Osteoblast (primary cell): ENCODE measurements at regions not wholly inside any gene's neighbourhood (a gene's known extent, or its start where the extent isn't known, plus 50 kb on each side); places are given as distances from the start of the nearest gene placed in this dataset.

Experiments
- DNase-seq: peaks from one replicate; pipeline ENCODE4 v3.0.0; 2011; ENCODE audit warnings: low spot score, mixed read lengths; ENCODE audit not compliant: insufficient read length; ENCODE audit errors: missing footprints
- H2AFZ ChIP-seq: 2 replicates; pipeline ENCODE4 v1.6.0; 2011; ENCODE audit warnings: mild to moderate bottlenecking, low read length
- H3K27ac ChIP-seq: 2 replicates; pipeline ENCODE4 v1.5.1; 2011; ENCODE audit warnings: mild to moderate bottlenecking, low read depth, low read length, moderate library complexity
- H3K27me3 ChIP-seq: 2 replicates; pipeline ENCODE4 v1.6.0; 2012; ENCODE audit warnings: mild to moderate bottlenecking, control low read depth, inconsistent platforms, low read length, moderate library complexity; ENCODE audit not compliant: insufficient read depth
- H3K36me3 ChIP-seq: 2 replicates; pipeline ENCODE4 v1.5.1; 2011; ENCODE audit warnings: mild to moderate bottlenecking, low read length, control low read depth, moderate library complexity; ENCODE audit not compliant: insufficient read depth
- H3K4me1 ChIP-seq: 2 replicates; pipeline ENCODE4 v1.5.1; 2011; ENCODE audit warnings: mild to moderate bottlenecking, low read length, control low read depth, moderate library complexity; ENCODE audit not compliant: insufficient read depth
- H3K4me2 ChIP-seq: 2 replicates; pipeline ENCODE4 v1.6.0; 2011; ENCODE audit warnings: mild to moderate bottlenecking, low read length; ENCODE audit not compliant: insufficient read depth
- H3K4me3 ChIP-seq: fragments of 200-600 bp; sonication (generic); 3 replicates; pipeline ENCODE4 v1.5.1; 2012; ENCODE audit warnings: mild to moderate bottlenecking, low read length, inconsistent platforms; ENCODE audit not compliant: insufficient read depth
- H3K79me2 ChIP-seq: 2 replicates; pipeline ENCODE4 v1.6.0; 2012; ENCODE audit warnings: mild to moderate bottlenecking, low read length, control low read depth, inconsistent platforms; ENCODE audit not compliant: insufficient read depth
- H3K9me3 ChIP-seq: 2 replicates; pipeline ENCODE4 v1.5.1; 2011; ENCODE audit warnings: low read depth, low read length, control low read depth
- H4K20me1 ChIP-seq: 2 replicates; pipeline ENCODE4 v1.6.0; 2012; ENCODE audit warnings: mild to moderate bottlenecking, low read length, control low read depth; ENCODE audit not compliant: insufficient read depth
- TF ChIP-seq, protein P1 (sequence below): IDR thresholded peaks from 2 replicates; pipeline ENCODE4 v1.5.1; 2011; ENCODE audit warnings: mild to moderate bottlenecking, low read depth, low read length, moderate library complexity; ENCODE audit errors: extremely low read depth

DNA sequence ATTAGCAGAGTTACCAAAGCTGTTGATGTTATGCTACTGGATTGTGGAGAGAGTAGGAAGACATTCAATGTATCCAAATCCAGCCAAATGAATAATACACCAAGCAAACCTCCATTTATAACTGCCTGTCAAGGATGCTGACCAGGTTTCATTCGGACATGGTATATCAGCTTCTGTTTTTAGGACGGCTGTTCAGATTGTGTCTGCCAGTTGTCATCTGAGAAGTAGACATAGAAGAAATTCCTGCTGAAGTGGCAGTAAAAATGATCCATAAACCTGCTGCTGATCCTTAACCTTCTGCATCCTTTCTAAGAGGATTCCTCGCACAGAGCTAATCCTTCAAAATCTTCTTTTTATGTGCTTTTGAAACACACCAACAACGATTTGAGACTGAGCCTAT lies 663.6 kb upstream of the PLXNA2 start:
- TF ChIP-seq, protein P1, sequence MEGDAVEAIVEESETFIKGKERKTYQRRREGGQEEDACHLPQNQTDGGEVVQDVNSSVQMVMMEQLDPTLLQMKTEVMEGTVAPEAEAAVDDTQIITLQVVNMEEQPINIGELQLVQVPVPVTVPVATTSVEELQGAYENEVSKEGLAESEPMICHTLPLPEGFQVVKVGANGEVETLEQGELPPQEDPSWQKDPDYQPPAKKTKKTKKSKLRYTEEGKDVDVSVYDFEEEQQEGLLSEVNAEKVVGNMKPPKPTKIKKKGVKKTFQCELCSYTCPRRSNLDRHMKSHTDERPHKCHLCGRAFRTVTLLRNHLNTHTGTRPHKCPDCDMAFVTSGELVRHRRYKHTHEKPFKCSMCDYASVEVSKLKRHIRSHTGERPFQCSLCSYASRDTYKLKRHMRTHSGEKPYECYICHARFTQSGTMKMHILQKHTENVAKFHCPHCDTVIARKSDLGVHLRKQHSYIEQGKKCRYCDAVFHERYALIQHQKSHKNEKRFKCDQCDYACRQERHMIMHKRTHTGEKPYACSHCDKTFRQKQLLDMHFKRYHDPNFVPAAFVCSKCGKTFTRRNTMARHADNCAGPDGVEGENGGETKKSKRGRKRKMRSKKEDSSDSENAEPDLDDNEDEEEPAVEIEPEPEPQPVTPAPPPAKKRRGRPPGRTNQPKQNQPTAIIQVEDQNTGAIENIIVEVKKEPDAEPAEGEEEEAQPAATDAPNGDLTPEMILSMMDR: no peak
- H3K27me3 ChIP-seq: no peaks in the 10 kb centered on the region

GRCh38 chr1:208909011-208909984 lies 665.1 kb upstream of the PLXNA2 start:
- DNase-seq: no peak
- Histone ChIP-seq H3K27ac (no peak overlapping the region), H3K4me1 (no peaks in the 10 kb centered on the region), H3K36me3 (no peaks in the 10 kb centered on the region), H3K79me2 (no peaks in the 10 kb centered on the region), H3K4me2 (no peak overlapping the region), H3K27me3 (no peaks in the 10 kb centered on the region), H2AFZ (no peak overlapping the region), H4K20me1 (no peaks in the 10 kb centered on the region), H3K4me3 (no peak overlapping the region), H3K9me3 (no peaks in the 10 kb centered on the region)
- TF ChIP-seq, protein P1: no peak

More for the DNA sequence above, 663.6 kb upstream of the PLXNA2 start:
- H2AFZ ChIP-seq: no peak overlapping the region
- H3K36me3 ChIP-seq: no peaks in the 10 kb centered on the region
- no peak for DNase-seq
- H3K4me2 ChIP-seq: no peak overlapping the region
- no peak overlapping the region for H3K4me3 ChIP-seq
- H4K20me1 ChIP-seq: no peaks in the 10 kb centered on the region
- H3K27ac ChIP-seq: no peak overlapping the region
- no peaks in the 10 kb centered on the region for H3K79me2 ChIP-seq
- H3K4me1 ChIP-seq: no peaks in the 10 kb centered on the region
- H3K9me3 ChIP-seq: no peaks in the 10 kb centered on the region

- TF ChIP-seq, protein P1: no peak
- H3K79me2 ChIP-seq: no peaks in the 10 kb centered on the region
- DNase-seq: no peak
- H3K36me3 ChIP-seq: no peaks in the 10 kb centered on the region
- H3K4me3 ChIP-seq: no peak overlapping the region
- no peak overlapping the region for H3K4me2 ChIP-seq
- no peaks in the 10 kb centered on the region for H3K4me1 ChIP-seq
- no peaks in the 10 kb centered on the region for H4K20me1 ChIP-seq
- H3K9me3 ChIP-seq: no peaks in the 10 kb centered on the region
- no peaks in the 10 kb centered on the region for H3K27me3 ChIP-seq
- no peak overlapping the region for H3K27ac ChIP-seq
- H2AFZ ChIP-seq: no peak overlapping the region
Measured at GRCh38 chr1:208910161-208910560, 666.0 kb upstream of the PLXNA2 start.

GRCh38 chr1:208917281-208917680 lies 666.2 kb upstream of the CAMK1G start:
- no peak overlapping the region for H3K27ac ChIP-seq
- H3K27me3 ChIP-seq: no peaks in the 10 kb centered on the region
- DNase-seq: no peak
- H4K20me1 ChIP-seq: no peaks in the 10 kb centered on the region
- H3K79me2 ChIP-seq: no peaks in the 10 kb centered on the region
- H3K4me3 ChIP-seq: no peak overlapping the region
- TF ChIP-seq, protein P1: no peak
- no peak overlapping the region for H3K4me2 ChIP-seq
- H2AFZ ChIP-seq: no peak overlapping the region
- no peaks in the 10 kb centered on the region for H3K36me3 ChIP-seq
- H3K4me1 ChIP-seq: no peaks in the 10 kb centered on the region
- no peaks in the 10 kb centered on the region for H3K9me3 ChIP-seq
